Kidney (tissue), 13 donors: ENCODE measurements at regions not wholly inside any gene's neighbourhood (a gene's known extent, or its start where the extent isn't known, plus 50 kb on each side); places are given as distances from the start of the nearest gene placed in this dataset.

Experiments
- DNase-seq, 5 donors: peaks; one replicate each; pipeline ENCODE4 v3.0.0-alpha.2; 2013 to 2020
- FAIRE-seq: peaks from 2 replicates; lab custom pipeline; 2012; peaks lifted over from hg19 to GRCh38; lab: Jason Lieb, UNC
- H3K27ac ChIP-seq, 2 donors: one replicate each; pipeline ENCODE4 v1.7.0; 2013; ENCODE audit warnings: low read depth in 2 of 2, low read length in 2 of 2, inconsistent platforms in 1 of 2
- H3K27me3 ChIP-seq: one replicate; pipeline ENCODE4 v1.7.1; 2013; ENCODE audit warnings: low read length, inconsistent platforms; ENCODE audit not compliant: control insufficient read depth, insufficient read depth
- H3K36me3 ChIP-seq, 3 donors: one replicate each; pipeline versions ENCODE4 v1.7.0 to v1.7.1; 2013; ENCODE audit warnings: low read length in 3 of 3, control low read depth in 1 of 3, inconsistent platforms in 1 of 3; ENCODE audit not compliant: insufficient read depth in 3 of 3, control insufficient read depth in 2 of 3
- H3K4me1 ChIP-seq, 3 donors: one replicate each; pipeline versions ENCODE4 v1.7.0 to v1.7.1; 2013; ENCODE audit warnings: low read length in 3 of 3, inconsistent platforms in 1 of 3, low read depth in 1 of 3; ENCODE audit not compliant: control insufficient read depth in 2 of 3, insufficient read depth in 2 of 3
- H3K4me3 ChIP-seq, 3 donors: one replicate each; pipeline versions ENCODE4 v1.7.0 to v1.8.1; 2013; ENCODE audit warnings: low read length in 3 of 3, control low read depth in 1 of 3, inconsistent platforms in 1 of 3
- H3K9ac ChIP-seq, 3 donors: one replicate each; pipeline versions ENCODE4 v1.7.0 to v1.7.1; 2013; ENCODE audit warnings: low read length in 3 of 3, control low read depth in 1 of 3, inconsistent platforms in 1 of 3
- H3K9me3 ChIP-seq, 3 donors: one replicate each; pipeline versions ENCODE4 v1.7.0 to v1.7.1; 2013; ENCODE audit warnings: low read length in 3 of 3, control low read depth in 1 of 3, inconsistent platforms in 1 of 3; ENCODE audit not compliant: control insufficient read depth in 2 of 3, insufficient read depth in 1 of 3
- CTCF ChIP-seq: IDR thresholded peaks from 3 replicates; pipeline ENCODE4 v1.5.1; 2012; ENCODE audit warnings: mild to moderate bottlenecking, moderate library complexity, borderline replicate concordance; ENCODE audit not compliant: insufficient read depth; ENCODE audit errors: extremely low read depth
- intact Hi-C: fragments of 100-400 bp; cut with DNase I; formaldehyde crosslinking; loops from one replicate; pipeline ENCODE4 v1.11.1; 2022
- donor health status: control.
- donor health status: control.
- donor health status: control.
- donor health status: control.
- donor health status: control.
- donor health status: DM: yes; HTN: yes; CAD: no.
- donor health status: Normal renal cell carcinoma (clear cell type).

DNA sequence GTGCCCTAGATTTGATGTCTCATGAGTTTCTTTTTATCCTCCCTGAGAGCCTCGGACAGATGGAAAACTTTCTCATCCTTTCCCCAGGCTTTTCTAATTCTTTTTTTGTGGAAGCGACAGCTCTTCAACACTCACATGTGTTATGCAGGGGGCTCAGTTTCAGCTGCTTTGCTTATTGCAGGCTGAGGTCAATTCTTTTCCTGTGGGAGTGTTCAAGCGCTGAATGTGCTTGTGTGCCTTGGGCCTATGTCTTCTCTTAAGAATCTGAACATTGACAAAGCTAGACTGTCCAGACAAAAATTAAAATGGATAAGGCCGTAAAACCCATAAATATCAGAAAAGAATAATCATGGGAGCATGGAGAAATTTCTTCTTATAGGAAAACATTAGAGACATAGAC is 125.2 kb upstream of the STEAP4 start:
- no peak for TF ChIP-seq CTCF
- Histone ChIP-seq H3K4me3 (no peak overlapping the region), H3K9ac (no peak overlapping the region), H3K27me3 (no peaks in the 10 kb centered on the region), H3K36me3 (no peaks in the 10 kb centered on the region), H3K9me3 (no peaks in the 10 kb centered on the region), H3K4me1 (no peaks in the 10 kb centered on the region), H3K27ac (no peak overlapping the region)
- FAIRE-seq (no peak), DNase-seq (peak in 3 of 5 donors; percentile 23 to 56 (median 45))
- intact Hi-C loops, result no loop called here

DNA sequence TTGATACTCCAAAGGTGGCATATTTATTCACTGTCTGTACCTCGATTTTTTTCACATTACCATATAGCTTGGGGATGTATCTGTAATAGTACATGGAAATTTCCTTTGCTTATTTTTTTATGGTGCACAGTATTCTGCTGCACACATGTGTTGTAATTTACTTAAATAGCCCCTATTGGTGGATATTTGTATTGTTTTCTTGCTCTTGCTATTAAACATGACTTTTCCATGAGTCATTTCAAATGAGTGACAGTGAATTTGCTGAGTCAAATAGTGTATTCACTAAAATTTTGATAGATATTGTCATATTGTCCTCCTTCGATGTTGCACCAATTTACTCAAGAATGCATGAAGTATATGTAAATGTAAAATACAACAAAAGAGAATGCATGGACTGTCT is 122.7 kb upstream of the STEAP4 start:
- Histone ChIP-seq H3K9ac (no peak overlapping the region), H3K4me1 (no peaks in the 10 kb centered on the region), H3K36me3 (no peaks in the 10 kb centered on the region), H3K4me3 (no peak overlapping the region), H3K27ac (no peak overlapping the region), H3K27me3 (no peaks in the 10 kb centered on the region), H3K9me3 (no peaks in the 10 kb centered on the region)
- no peak for FAIRE-seq
- intact Hi-C loops, result no loop called here
- no peak for TF ChIP-seq CTCF
- DNase-seq, result no peak

DNA sequence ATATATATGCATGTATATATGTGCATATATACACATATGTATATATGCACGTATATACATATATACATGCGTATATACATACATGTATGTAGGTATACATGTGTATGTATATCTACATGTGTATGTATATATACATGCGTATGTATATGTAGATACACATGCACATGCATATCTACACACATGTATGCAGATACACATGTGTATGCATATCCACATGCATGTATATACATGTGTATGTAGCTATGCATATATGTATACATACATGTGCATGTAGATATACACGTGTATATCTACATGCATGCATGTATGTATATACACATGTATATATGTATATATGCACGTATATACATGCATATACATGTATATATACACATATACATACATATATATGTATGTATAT is 95.8 kb upstream of the STEAP4 start:
- H3K9ac ChIP-seq, result no peak overlapping the region
- H3K4me3 ChIP-seq, result no peak overlapping the region
- H3K27me3 ChIP-seq, result no peaks in the 10 kb centered on the region
- H3K4me1 ChIP-seq, result no peaks in the 10 kb centered on the region
- FAIRE-seq (peak; percentile 8), DNase-seq (no peak)
- H3K36me3 ChIP-seq, result no peaks in the 10 kb centered on the region
- no peaks in the 10 kb centered on the region for H3K9me3 ChIP-seq
- H3K27ac ChIP-seq, result no peak overlapping the region
- TF ChIP-seq CTCF, result no peak
- intact Hi-C loops, result no loop called here

DNA sequence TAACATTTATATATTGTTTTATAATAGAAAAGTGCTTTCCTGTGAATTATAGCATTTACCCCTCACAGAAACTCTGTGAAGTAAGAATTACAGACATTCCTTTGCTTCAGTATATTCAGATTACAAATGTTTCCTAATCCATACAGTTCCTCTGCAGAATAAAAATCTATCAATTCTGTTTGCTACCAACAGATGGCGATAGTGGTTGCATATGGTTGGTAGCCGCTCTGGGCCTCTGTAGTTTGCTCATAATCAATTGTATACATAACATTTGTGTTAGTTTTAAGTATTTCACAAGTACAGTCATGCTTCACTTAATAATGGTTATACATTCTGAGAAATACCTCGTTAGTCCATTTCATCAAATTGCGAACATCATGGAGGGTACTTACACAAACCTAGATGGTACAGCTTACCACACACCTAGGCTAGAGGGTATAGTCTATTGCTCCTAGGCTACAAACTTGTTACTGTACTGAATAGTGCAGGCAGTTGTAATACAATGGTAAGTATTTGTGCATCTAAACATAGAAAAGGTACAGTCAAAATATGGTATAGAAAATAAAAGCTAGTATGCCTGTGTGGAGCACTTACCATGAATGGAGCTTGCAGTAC is 94.4 kb upstream of the STEAP4 start:
- intact Hi-C loops, result no loop called here
- Histone ChIP-seq H3K36me3 (no peaks in the 10 kb centered on the region), H3K9ac (no peak overlapping the region), H3K27ac (no peak overlapping the region), H3K4me3 (no peak overlapping the region), H3K4me1 (no peaks in the 10 kb centered on the region), H3K9me3 (no peaks in the 10 kb centered on the region), H3K27me3 (no peaks in the 10 kb centered on the region)
- FAIRE-seq, result no peak
- DNase-seq, result peak in 1 of 5 donors; percentile 12
- TF ChIP-seq CTCF, result peak; percentile 36
